ENCODE measurements at regions not wholly inside any gene's neighbourhood (a gene's known extent, or its start where the extent isn't known, plus 50 kb on each side); places are given as distances from the start of the nearest gene placed in this dataset.

DNA sequence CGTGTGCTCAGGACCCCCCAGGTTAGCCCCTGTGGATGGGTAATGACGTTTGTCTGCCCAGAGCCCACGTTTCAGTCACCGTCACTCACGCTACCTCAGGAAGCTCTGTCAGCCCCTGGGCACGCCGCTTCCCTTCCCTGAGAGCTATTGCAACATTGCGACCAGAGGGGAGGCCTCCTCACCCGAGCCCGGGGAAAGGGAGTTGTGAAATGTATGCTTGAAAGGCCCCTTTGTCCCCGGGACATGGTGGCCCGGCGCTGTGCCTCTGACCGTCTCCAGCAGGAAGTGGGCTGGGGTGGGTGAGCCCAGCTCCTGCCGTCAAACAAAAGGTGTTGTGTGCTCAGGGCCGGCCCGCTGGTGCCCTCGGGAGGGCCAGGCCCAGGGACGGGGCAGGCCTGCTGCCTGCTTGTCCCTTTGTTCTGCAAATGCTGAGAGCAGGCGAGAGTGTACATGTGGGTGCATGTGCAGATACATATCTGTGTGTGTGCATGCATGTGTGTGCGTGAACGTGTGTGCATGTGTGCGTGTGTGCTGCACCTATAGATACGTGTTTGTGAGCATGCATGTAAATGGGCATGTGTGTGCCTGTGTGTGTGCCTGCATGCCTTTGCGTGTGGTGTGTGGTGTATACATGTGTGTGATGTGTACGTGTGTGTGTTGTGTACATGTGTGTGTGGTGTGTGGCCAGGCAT lies 1125.0 kb downstream of the BRD1 start:
- Histone ChIP-seq H3K9me3 (ENCODE audit: low read length) (no peaks in the 10 kb centered on the region), H3K4me2 (ENCODE audit: low read depth, low read length) (peak overlapping the region; percentile 90), H3K9ac (ENCODE audit: insufficient read depth, low read depth, low read length) (peak overlapping the region; percentile 78), H3K4me1 (ENCODE audit: insufficient read depth, low read length) (peaks cover 92% of the 10 kb centered on the region), H3K27me3 (ENCODE audit: control insufficient read depth in 1 of 2, insufficient read depth in 2 of 2, low read length in 2 of 2) (no peaks in the 10 kb centered on the region), H4K20me1 (ENCODE audit: insufficient read depth, low read length) (peaks cover 2% of the 10 kb centered on the region; the same call in 1 of the 2 replicates), H3K27ac (ENCODE audit: extremely low read length, insufficient read depth, low read length) (peak overlapping the region; percentile 94), H3K79me2 (ENCODE audit: insufficient read depth, low read length) (peaks cover 79% of the 10 kb centered on the region), H3K4me3 (replicated peaks in 1 of 3; ENCODE audit: insufficient read depth in 1 of 3, low read depth in 2 of 3, low read length in 3 of 3) (peak overlapping the region; percentile 8 to 66 (median 45); a peak in 4 of 6 replicates), H2AFZ (ENCODE audit: low read length) (no peak overlapping the region), H3K36me3 (replicated peaks in 1 of 2; ENCODE audit: control insufficient read depth in 1 of 2, insufficient read depth in 2 of 2, low read length in 2 of 2) (peaks cover 8% of the 10 kb centered on the region in 2 experiments)
- in situ Hi-C loops (cut with HindIII; ENCODE audit: extremely low pct_ligation_motif_present, low pct_unique_long_range_greater_than_20kb), result no loop called here
- ATAC-seq (peak; percentile 91), FAIRE-seq (peak; percentile 95), DNase-seq (ENCODE audit: low spot score) (peak; percentile 98)
- ChIA-PET POLR2A (interaction anchor here (0.8 to 4.7 kb wide), 7 partner anchors 9 to 241 kb away, joined by 3 to 56 read pairs (median 4); no protein-coding TSS in a partner anchor), CTCF (ENCODE audit: low intra/inter-chr PET ratio, low total read pairs) (no interaction called here)
- WGBS (ENCODE audit: low lambda C conversion rate), result 19% methylated on average over 16 of the region's 26 CpGs
- BruUV-seq (replicated peaks), result no TSS peak
- intact Hi-C loops (cut with micrococcal nuclease; ENCODE audit: unreplicated experiment), result loop anchor here (1.0 kb wide), 1 partner anchor 9 kb away; no protein-coding TSS in a partner anchor
- TF ChIP-seq ZNF7 (CRISPR knock-in tag; IDR thresholded peaks at IDR 0.05) (no peak), ZNF441 (CRISPR knock-in tag; IDR thresholded peaks at IDR 0.05; ENCODE audit: borderline replicate concordance) (peak; percentile 22; the same call in 1 of the 2 replicates), HNRNPUL1 (IDR thresholded peaks at IDR 0.05; ENCODE audit: low read depth, low read length) (no peak), SNAI1 (CRISPR knock-in tag; IDR thresholded peaks at IDR 0.05; ENCODE audit: borderline replicate concordance) (no peak), ZSCAN30 (CRISPR knock-in tag; IDR thresholded peaks at IDR 0.05) (no peak), CREB1 (IDR thresholded peaks at IDR 0.05) (no peak), CREB1 (CRISPR knock-in tag; IDR thresholded peaks at IDR 0.05) (peak; percentile 72; the same call in 1 of the 2 replicates), SRSF1 (optimal IDR thresholded peaks at IDR 0.05; ENCODE audit: low read depth, low read length) (no peak), RFX5 (IDR thresholded peaks at IDR 0.05; ENCODE audit: low read depth, low read length) (no peak), RFXANK (CRISPR knock-in tag; IDR thresholded peaks at IDR 0.05) (no peak), ZSCAN29 (CRISPR knock-in tag; conservative IDR thresholded peaks at IDR 0.05) (peak; percentile 87)
- TF ChIP-seq, protein P1, sequence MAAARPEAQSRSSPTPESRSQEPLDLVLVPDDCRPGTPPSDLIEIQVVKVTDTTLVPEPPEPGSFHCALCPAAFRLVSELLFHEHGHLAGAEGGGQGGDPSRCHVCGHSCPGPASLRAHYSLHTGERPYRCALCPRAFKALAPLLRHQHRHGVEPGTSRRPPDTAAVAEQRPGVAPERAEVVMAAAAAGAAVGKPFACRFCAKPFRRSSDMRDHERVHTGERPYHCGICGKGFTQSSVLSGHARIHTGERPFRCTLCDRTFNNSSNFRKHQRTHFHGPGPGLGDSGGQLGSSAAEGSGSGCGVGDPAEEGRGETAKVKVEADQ (CRISPR knock-in tag; IDR thresholded peaks at IDR 0.05; ENCODE audit: borderline replicate concordance), result no peak
- TF ChIP-seq, protein P2, sequence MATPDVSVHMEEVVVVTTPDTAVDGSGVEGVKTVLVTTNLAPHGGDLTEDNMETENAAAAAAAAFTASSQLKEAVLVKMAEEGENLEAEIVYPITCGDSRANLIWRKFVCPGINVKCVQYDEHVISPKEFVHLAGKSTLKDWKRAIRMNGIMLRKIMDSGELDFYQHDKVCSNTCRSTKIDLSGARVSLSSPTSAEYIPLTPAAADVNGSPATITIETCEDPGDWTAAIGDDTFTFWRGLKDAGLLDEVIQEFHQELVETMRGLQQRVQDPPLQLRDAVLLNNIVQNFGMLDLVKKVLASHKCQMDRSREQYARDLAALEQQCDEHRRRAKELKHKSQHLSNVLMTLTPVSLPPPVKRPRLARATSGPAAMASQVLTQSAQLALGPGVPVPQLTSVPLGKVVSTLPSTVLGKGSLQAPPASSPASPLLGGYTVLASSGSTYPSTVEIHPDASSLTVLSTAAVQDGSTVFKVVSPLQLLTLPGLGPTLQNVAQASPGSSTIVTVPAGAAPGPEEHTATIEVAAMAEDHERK (CRISPR knock-in tag; IDR thresholded peaks at IDR 0.05; ENCODE audit: low read depth), result no peak
- TF ChIP-seq, protein P3, sequence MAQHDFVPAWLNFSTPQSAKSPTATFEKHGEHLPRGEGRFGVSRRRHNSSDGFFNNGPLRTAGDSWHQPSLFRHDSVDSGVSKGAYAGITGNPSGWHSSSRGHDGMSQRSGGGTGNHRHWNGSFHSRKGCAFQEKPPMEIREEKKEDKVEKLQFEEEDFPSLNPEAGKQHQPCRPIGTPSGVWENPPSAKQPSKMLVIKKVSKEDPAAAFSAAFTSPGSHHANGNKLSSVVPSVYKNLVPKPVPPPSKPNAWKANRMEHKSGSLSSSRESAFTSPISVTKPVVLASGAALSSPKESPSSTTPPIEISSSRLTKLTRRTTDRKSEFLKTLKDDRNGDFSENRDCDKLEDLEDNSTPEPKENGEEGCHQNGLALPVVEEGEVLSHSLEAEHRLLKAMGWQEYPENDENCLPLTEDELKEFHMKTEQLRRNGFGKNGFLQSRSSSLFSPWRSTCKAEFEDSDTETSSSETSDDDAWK (CRISPR knock-in tag; IDR thresholded peaks at IDR 0.05), result no peak
- TF ChIP-seq, protein P4, sequence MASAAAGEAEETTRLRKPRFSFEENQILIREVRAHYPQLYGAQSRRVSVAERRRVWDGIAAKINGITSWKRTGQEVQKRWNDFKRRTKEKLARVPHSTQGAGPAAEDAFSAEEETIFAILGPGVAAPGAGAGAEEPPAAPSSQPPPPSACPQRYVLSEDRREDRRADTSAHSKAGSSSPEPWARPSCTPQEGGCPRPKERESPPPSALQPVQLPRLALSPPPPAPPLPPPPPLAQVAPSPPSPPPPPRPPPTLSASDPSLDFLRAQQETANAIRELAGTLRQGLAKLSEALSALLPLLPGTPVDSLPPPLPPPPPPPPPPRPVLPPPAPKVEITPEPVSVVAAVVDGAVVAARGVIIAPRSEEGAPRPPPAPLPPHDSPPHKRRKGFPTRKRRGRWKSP (CRISPR knock-in tag; IDR thresholded peaks at IDR 0.05), result no peak
- TF ChIP-seq, protein P5, sequence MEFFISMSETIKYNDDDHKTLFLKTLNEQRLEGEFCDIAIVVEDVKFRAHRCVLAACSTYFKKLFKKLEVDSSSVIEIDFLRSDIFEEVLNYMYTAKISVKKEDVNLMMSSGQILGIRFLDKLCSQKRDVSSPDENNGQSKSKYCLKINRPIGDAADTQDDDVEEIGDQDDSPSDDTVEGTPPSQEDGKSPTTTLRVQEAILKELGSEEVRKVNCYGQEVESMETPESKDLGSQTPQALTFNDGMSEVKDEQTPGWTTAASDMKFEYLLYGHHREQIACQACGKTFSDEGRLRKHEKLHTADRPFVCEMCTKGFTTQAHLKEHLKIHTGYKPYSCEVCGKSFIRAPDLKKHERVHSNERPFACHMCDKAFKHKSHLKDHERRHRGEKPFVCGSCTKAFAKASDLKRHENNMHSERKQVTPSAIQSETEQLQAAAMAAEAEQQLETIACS (CRISPR knock-in tag; IDR thresholded peaks at IDR 0.05), result no peak
- TF ChIP-seq, protein P6, sequence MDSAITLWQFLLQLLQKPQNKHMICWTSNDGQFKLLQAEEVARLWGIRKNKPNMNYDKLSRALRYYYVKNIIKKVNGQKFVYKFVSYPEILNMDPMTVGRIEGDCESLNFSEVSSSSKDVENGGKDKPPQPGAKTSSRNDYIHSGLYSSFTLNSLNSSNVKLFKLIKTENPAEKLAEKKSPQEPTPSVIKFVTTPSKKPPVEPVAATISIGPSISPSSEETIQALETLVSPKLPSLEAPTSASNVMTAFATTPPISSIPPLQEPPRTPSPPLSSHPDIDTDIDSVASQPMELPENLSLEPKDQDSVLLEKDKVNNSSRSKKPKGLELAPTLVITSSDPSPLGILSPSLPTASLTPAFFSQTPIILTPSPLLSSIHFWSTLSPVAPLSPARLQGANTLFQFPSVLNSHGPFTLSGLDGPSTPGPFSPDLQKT (CRISPR knock-in tag; IDR thresholded peaks at IDR 0.05; ENCODE audit: borderline replicate concordance), result no peak

All from HepG2 (cell line).